K562 (cell line): ENCODE measurements at regions not wholly inside any gene's neighbourhood (a gene's known extent, or its start where the extent isn't known, plus 50 kb on each side); places are given as distances from the start of the nearest gene placed in this dataset.

Experiments used
- CTCF ChIP-seq, 3 experiments: IDR thresholded peaks in 2 of 3; conservative IDR thresholded peaks in 1 of 3; 2 replicates each; pipeline ENCODE4 v1.5.1; 2011 to 2012; ENCODE audit warnings: low read length in 3 of 3, mild to moderate bottlenecking in 3 of 3, control low read depth in 2 of 3, improper control_type of control experiment in 1 of 3, inconsistent platforms in 1 of 3, low read depth in 1 of 3, mixed read lengths in 1 of 3, moderate library complexity in 1 of 3; ENCODE audit not compliant: insufficient read depth in 2 of 3
- E2F1 ChIP-seq: sonication (generic); formaldehyde crosslinking; IDR thresholded peaks from 2 replicates; pipeline ENCODE4 v1.8.1; 2023; ENCODE audit warnings: mild to moderate bottlenecking, missing genetic modification reagents, moderate library complexity
- LARP7 ChIP-seq: fragments of 450-650 bp; IDR thresholded peaks from 2 replicates; pipeline ENCODE4 v1.6.1; 2016
- MAX ChIP-seq: sonication (generic); formaldehyde crosslinking; IDR thresholded peaks from 2 replicates; pipeline ENCODE4 v1.9.0; 2022; ENCODE audit warnings: mild to moderate bottlenecking, missing genetic modification reagents
- ZC3H11A ChIP-seq: IDR thresholded peaks from 2 replicates; pipeline ENCODE4 v1.6.1; 2012; ENCODE audit warnings: low read depth, low read length, improper control_type of control experiment
- ZFP1 ChIP-seq: fragments of 450-650 bp; formaldehyde crosslinking; IDR thresholded peaks from 2 replicates; pipeline ENCODE4 v1.4.0; 2020; ENCODE audit warnings: mild to moderate bottlenecking, mixed read lengths
- ZNF133 ChIP-seq: fragments of 250-450 bp; sonication (Bioruptor Pico); IDR thresholded peaks from 2 replicates; pipeline ENCODE4 v1.4.0; 2020; ENCODE audit warnings: mild to moderate bottlenecking
- TF ChIP-seq, protein P1 (sequence below), 2 experiments: fragments of 250-450 bp in 1 of 2; fragments of 450-650 bp in 1 of 2; sonication (Bioruptor Pico) in 1 of 2; IDR thresholded peaks; 2 replicates each; pipeline versions ENCODE4 v1.6.1 to v1.8.0; 2016 to 2021; ENCODE audit warnings: mild to moderate bottlenecking in 2 of 2, moderate library complexity in 2 of 2, missing compliant biosample characterization in 1 of 2, missing genetic modification characterization in 1 of 2

- TF ChIP-seq, protein P1, sequence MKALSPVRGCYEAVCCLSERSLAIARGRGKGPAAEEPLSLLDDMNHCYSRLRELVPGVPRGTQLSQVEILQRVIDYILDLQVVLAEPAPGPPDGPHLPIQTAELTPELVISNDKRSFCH (CRISPR knock-in tag; IDR thresholded peaks at IDR 0.05) = no peak
- TF ChIP-seq, protein P1 (tag; IDR thresholded peaks at IDR 0.05) = no peak
- no peak for TF ChIP-seq CTCF (IDR thresholded peaks at IDR 0.05 in 2 of 3, conservative IDR thresholded peaks at IDR 0.05 in 1 of 3; ENCODE audit: insufficient read depth in 2 of 3, low read depth in 1 of 3, low read length in 3 of 3)
- TF ChIP-seq E2F1 = no peak
- no peak for TF ChIP-seq ZC3H11A
- no peak for TF ChIP-seq MAX (CRISPR knock-in tag)
- no peak for TF ChIP-seq LARP7
- no peak for TF ChIP-seq ZNF133
- TF ChIP-seq ZFP1 (CRISPR knock-in tag) = no peak
Measured at GRCh38 chr12:25645427-25645826, 92.3 kb upstream of the LMNTD1 start.
